HL-60 (cell line): ENCODE measurements at regions not wholly inside any gene's neighbourhood (a gene's known extent, or its start where the extent isn't known, plus 50 kb on each side); places are given as distances from the start of the nearest gene placed in this dataset.

Experiments
- GABPA ChIP-seq: IDR thresholded peaks from 2 replicates; pipeline ENCODE4 v1.6.1; 2012; ENCODE audit warnings: low read depth
- TF ChIP-seq, protein P1 (sequence below): IDR thresholded peaks from one replicate; pipeline ENCODE4 v1.5.1; 2011; ENCODE audit warnings: low read length, control low read depth, inconsistent platforms; ENCODE audit not compliant: insufficient read depth
- TF ChIP-seq, protein P2 (sequence below): IDR thresholded peaks from 2 replicates; pipeline ENCODE4 v1.6.1; 2012; ENCODE audit warnings: low read depth; ENCODE audit not compliant: insufficient replicate concordance

DNA sequence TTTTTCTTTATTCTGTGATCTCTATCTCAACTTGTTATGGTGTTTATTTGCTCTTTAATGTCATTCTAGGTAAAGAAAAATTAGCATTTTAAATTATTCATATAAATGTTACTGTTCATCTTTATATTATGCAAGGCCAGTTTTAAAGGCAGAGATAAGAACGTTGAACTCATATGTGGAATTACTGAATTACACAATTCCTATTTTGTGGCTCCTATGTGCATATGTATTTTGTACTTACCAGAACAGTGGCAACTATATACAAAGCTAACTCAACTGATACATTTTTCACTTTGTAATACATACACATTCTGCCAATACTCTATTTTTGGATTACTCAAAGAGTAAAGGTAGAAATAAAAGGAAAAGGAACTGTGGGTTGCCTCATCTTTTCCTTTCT, 533.2 kb upstream of the NR3C2 start:
- TF ChIP-seq, protein P1, sequence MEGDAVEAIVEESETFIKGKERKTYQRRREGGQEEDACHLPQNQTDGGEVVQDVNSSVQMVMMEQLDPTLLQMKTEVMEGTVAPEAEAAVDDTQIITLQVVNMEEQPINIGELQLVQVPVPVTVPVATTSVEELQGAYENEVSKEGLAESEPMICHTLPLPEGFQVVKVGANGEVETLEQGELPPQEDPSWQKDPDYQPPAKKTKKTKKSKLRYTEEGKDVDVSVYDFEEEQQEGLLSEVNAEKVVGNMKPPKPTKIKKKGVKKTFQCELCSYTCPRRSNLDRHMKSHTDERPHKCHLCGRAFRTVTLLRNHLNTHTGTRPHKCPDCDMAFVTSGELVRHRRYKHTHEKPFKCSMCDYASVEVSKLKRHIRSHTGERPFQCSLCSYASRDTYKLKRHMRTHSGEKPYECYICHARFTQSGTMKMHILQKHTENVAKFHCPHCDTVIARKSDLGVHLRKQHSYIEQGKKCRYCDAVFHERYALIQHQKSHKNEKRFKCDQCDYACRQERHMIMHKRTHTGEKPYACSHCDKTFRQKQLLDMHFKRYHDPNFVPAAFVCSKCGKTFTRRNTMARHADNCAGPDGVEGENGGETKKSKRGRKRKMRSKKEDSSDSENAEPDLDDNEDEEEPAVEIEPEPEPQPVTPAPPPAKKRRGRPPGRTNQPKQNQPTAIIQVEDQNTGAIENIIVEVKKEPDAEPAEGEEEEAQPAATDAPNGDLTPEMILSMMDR, result no peak
- TF ChIP-seq, protein P2, sequence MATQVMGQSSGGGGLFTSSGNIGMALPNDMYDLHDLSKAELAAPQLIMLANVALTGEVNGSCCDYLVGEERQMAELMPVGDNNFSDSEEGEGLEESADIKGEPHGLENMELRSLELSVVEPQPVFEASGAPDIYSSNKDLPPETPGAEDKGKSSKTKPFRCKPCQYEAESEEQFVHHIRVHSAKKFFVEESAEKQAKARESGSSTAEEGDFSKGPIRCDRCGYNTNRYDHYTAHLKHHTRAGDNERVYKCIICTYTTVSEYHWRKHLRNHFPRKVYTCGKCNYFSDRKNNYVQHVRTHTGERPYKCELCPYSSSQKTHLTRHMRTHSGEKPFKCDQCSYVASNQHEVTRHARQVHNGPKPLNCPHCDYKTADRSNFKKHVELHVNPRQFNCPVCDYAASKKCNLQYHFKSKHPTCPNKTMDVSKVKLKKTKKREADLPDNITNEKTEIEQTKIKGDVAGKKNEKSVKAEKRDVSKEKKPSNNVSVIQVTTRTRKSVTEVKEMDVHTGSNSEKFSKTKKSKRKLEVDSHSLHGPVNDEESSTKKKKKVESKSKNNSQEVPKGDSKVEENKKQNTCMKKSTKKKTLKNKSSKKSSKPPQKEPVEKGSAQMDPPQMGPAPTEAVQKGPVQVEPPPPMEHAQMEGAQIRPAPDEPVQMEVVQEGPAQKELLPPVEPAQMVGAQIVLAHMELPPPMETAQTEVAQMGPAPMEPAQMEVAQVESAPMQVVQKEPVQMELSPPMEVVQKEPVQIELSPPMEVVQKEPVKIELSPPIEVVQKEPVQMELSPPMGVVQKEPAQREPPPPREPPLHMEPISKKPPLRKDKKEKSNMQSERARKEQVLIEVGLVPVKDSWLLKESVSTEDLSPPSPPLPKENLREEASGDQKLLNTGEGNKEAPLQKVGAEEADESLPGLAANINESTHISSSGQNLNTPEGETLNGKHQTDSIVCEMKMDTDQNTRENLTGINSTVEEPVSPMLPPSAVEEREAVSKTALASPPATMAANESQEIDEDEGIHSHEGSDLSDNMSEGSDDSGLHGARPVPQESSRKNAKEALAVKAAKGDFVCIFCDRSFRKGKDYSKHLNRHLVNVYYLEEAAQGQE, result no peak
- no peak for TF ChIP-seq GABPA
